Activated naive CD4-positive, alpha-beta T cell treated with anti-CD3 and anti-CD28 coated beads, Interleukin-2, amount 50 U/mL, for 16 hours (primary cell): ENCODE measurements at regions not wholly inside any gene's neighbourhood (a gene's known extent, or its start where the extent isn't known, plus 50 kb on each side); places are given as distances from the start of the nearest gene placed in this dataset.

ENCODE experiments used
- DNase-seq: peaks from one replicate; pipeline ENCODE4 v3.0.0-alpha.2; 2020

- DNase-seq = no peak
These were observed 85.4 kb upstream of the HS6ST1 start for GRCh38 chr2:128403814-128404708.

GRCh38 chr2:128404709-128405466 is 86.2 kb upstream of the HS6ST1 start:
- DNase-seq = no peak

- no peak for DNase-seq
These were observed 86.8 kb upstream of the HS6ST1 start for GRCh38 chr2:128405467-128405900.

- no peak for DNase-seq
These were observed 87.4 kb upstream of the HS6ST1 start for GRCh38 chr2:128405981-128406613.

- DNase-seq = no peak
These were observed 88.3 kb upstream of the HS6ST1 start for GRCh38 chr2:128406736-128407554.

- DNase-seq = no peak
These were observed 90.0 kb upstream of the HS6ST1 start for GRCh38 chr2:128408349-128409305.

GRCh38 chr2:128409326-128410034 is 90.8 kb upstream of the HS6ST1 start:
- DNase-seq = no peak

- no peak for DNase-seq
These were observed 91.5 kb upstream of the HS6ST1 start for GRCh38 chr2:128410035-128410757.

GRCh38 chr2:128410758-128411215 is 92.1 kb upstream of the HS6ST1 start:
- no peak for DNase-seq

- DNase-seq = no peak
These were observed 92.8 kb upstream of the HS6ST1 start for GRCh38 chr2:128411431-128411830.

GRCh38 chr2:128412181-128412871 is 93.7 kb upstream of the HS6ST1 start:
- no peak for DNase-seq

GRCh38 chr2:128413014-128413717 is 94.5 kb upstream of the HS6ST1 start:
- DNase-seq = no peak

GRCh38 chr2:128413718-128414341 is 95.2 kb upstream of the HS6ST1 start:
- DNase-seq = no peak

GRCh38 chr2:128414351-128414750 is 95.7 kb upstream of the HS6ST1 start:
- no peak for DNase-seq

GRCh38 chr2:128414946-128415778 is 96.5 kb upstream of the HS6ST1 start:
- no peak for DNase-seq

- no peak for DNase-seq
These were observed 97.1 kb upstream of the HS6ST1 start for GRCh38 chr2:128415779-128416061.

GRCh38 chr2:128416109-128416785 is 97.6 kb upstream of the HS6ST1 start:
- DNase-seq = no peak
